Left ventricle myocardium superior (tissue), 1 donor: ENCODE measurements at regions not wholly inside any gene's neighbourhood (a gene's known extent, or its start where the extent isn't known, plus 50 kb on each side); places are given as distances from the start of the nearest gene placed in this dataset.
A peak's percentile ranks its signal among the peaks of the same experiment; 100 is the strongest.

ENCODE experiments used
- ATAC-seq: fragments of 200-7000 bp; cut with Tn5 transposase; one replicate; pipeline ENCODE4 v1.9.1; 2020; ENCODE audit warnings: mild to moderate bottlenecking, moderate library complexity
- DNase-seq: peaks from one replicate; pipeline ENCODE4 v3.0.0-alpha.2; 2020
- intact Hi-C: fragments of 100-400 bp; cut with micrococcal nuclease; formaldehyde crosslinking; loops from one replicate; pipeline ENCODE4 v1.11.0; 2022
- donor health status: DM: no; HTN: yes; CAD: no; lungs with severe emphysema.

DNA sequence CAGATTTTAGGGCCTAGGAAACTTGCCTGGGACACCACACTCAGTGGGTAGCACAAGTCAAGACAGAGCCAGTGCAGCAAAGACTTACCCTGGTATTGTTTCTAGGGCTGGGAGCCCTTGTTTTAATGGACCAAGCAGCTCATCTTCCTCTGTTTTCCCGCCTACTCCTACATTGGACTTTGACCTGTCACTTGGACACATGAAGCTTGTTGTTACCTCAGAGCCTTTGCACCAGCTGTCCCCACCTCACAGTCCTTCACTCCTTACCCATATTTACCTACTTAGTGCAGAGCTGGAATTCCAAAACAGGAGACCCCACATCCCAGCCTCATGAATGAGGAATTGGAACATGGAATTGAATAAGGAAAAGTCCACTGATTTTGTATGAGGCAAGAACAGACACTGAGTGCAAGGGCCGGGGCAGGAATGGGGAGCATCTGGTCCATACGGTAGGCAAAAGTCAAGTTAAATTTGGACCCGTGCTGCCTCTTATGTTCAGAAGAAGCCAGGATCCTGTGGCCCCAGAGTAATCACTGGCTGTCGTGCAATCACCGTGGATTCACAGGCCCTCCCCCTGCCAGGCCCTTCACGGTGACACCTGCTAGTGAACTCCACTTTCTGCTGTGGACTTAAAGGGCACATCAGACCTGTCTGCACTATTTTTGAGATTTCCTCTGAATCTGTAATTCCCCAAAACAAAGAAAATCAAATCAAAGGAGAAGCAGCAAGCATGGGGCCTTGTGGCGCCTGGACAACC, 236.9 kb upstream of the PMEPA1 start:
- DNase-seq (no peak), ATAC-seq (no peak)
- intact Hi-C loops: no loop called here

DNA sequence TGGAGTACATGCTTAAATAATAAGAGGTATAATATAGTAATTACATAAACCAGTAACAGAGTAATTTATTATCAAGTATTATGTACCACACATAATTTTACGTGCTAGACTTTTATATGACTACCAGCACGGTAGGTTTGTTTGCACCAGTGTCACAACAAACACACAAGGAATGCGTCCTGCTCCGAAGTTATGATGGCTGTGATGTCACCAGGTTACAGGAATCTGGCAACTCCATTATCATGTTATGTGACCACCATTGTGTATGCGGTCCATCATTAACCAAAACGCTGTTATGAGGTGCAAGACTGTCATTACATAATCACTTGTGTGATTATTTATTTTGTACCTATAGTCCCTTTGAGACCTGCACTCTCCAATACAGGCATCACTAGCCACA, 235.2 kb upstream of the PMEPA1 start:
- no peak for ATAC-seq
- no peak for DNase-seq
- intact Hi-C loops: no loop called here

DNA sequence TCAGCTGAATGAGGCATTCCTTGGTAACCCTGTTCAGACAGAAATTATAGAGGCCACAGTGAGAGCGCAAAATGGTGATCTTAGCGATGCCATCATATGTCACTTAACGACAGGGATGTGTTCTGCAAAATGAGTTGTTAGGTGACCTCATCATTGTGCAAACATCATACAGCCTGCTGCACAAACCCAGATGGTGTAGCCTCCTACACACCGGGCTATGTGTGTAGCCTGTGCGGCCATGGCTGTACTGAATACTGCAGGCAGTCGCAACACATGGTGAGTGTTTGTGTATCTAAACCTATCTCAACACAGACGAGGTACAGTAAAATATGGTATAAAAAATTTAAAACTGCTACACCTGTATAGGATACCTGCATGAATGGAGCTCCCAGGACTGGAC, 234.1 kb upstream of the PMEPA1 start:
- DNase-seq: no peak
- intact Hi-C loops: no loop called here
- no peak for ATAC-seq

DNA sequence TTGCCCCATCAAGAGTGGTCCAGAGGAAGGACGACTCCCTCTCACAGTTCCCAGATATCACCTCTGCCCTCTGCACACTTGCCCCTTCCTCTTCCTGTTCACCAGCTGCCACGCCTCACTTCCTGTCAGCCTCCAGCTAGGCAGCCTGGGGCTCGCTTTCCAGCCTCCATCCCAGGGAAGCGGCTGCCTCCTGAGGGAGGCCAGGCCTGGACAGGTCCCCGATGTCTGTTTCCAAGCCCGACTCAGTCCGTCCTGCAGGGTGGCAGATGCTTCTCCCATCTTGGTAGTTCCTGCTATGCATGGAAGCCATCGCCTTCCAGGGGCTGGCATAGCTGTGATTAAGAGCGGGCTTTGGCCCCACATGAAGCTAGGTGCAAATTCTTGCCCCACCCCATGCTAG, 233.5 kb upstream of the PMEPA1 start:
- ATAC-seq: no peak
- intact Hi-C loops: no loop called here

DNA sequence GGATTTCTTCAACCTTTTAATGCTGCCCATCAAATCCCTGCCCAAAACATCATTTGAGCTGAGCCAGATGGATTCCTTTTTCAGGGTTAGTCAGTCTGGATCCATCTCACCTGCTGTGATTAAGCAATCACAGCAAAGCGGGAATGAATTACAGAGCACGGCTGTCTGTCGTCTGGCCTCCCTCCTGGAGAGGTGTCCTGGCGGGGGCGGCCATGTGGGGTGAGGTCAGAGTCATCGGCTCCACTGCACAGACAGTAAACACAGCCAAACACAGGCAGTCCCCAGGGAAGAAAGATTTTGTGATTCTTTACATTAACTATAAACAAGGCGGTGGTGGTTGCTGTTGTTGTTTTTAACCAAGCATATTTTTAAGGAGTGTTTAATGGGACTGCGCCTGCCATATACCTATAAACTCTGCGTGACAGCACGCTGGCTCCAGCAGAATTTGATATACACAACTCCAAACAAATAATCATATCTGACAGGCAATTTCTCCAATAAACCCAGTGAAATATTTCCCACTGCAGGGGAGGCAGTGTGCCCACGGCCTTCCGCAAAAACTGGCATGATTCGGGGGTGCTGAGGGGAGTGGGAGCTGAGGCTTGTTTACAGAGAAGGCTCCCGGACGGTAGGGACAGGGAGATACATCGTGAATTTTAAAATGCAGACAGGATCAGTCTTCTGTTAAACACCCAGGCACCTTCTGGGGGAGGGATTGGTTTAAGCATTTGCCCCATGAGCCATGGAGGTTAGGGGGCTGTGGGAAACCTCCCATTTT, 232.0 kb upstream of the PMEPA1 start:
- ATAC-seq (no peak), DNase-seq (no peak)
- intact Hi-C loops: no loop called here

More for the DNA sequence above, 233.5 kb upstream of the PMEPA1 start:
- DNase-seq: no peak

DNA sequence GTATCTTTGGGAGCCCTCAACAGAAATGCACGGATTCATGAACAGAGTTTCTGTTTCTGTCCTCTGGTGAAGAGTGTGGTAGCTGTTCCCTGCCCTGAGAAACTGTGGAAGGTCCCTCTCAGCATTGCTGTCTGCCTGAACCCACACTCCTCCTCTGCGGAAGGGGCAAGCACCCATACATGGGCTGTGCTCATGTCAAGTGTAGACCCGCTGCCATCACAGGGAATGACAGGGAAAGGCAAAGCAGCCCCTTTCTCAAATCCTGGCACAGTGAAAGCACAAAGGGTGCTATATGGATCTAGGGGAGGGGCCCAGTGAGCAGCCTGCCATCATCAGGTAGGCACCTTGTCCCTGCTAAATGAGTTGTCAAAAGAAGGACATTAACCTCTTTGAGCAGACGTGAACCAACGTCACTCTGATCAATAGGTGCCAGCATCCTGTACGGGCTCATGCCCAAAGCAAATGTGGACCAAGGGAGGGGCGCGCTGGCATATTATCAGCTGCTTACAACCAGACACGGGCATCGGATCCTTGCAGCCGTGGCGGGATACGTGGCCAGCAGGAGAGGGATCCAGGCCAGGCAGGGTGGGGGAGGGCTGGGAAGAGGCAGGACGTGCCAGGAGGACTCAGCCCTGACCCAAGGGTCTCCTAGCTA, 231.2 kb upstream of the PMEPA1 start:
- DNase-seq (no peak), ATAC-seq (no peak)
- intact Hi-C loops: no loop called here

DNA sequence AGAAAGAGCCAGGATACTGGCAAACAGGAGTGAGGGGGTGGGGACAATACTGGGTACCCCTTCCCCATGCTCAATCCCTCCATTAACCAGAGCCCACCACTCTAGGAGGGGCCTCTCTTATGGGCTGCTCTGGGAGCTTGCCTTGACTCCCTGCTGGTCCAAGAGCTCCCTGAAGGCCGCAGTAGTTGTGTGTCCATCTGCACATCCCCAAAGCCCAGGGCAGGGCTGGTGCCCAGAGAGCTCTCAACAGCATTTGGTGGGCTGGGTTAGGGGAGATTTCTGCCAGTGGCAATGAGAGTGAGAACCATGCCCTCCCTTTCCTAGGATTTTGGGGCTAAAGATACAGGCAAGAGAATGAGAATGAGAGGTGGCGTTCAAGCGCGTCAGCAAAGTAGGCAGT, 230.6 kb upstream of the PMEPA1 start:
- intact Hi-C loops: no loop called here
- no peak for ATAC-seq
- no peak for DNase-seq

DNA sequence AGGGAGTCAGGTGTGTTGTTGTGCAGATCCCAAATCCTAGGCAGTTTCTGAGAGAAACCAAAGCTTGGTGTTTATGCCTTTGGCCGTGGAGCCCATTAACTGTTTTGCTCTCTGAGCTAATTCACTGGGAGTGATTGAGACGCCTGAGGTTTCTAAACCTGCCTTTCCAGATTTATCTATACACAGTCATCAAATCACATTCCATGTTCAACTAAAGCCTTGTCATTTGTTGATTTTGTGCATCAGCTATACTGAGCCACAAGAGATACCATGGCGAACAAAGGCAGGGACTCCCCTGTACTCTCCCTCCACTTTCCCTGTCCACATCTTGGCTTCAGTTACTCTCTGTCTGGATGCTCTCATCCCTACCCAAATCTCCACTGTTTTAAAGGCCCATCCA, 229.7 kb upstream of the PMEPA1 start:
- intact Hi-C loops: no loop called here
- DNase-seq (no peak), ATAC-seq (no peak)

DNA sequence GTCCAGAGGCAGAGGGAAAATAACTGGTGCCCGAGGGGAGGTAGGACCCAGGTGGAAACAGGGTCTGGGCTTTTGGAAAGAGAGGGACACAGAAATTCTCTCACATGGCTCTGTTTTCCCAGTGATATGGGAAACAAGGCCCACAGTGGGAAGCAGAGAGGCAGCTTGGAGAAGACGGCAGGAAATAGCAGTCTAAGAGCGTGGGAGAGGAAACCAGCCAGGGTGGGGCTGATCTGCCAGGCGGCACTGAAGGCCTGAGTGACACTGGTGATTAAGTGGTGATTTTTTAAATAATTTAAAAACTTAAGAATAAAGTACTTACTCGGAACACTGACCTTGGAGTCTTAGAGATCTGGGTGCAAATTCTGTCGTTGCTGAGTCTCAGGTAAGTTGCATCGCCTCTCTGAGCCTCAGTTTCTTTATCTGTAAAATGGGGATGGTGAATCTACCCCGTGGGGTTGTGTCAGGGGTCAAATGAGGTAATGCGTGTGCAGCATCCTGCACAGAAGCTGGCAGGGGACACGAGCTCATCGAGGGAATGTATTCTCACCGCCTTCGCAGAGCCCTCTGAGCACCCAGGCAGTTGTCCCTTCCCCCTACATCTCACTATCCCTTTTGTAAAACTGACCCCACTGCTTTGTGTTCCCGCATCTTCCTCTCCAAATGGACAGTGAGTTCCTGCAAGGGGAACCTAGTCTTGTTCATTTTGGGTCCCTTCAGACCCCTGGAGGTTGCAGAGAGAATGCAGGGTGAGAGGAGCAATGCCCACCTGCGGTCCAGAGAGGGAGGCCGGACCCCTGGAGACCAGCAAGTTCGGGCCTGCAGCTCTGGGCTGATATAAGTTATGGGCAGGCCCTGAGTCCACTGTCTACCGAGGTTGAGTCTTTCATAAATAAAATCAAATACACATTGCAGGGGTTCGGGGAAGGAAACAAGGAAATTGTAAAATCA, 228.6 kb upstream of the PMEPA1 start:
- intact Hi-C loops: no loop called here
- peak; percentile 70 for ATAC-seq
- no peak for DNase-seq

DNA sequence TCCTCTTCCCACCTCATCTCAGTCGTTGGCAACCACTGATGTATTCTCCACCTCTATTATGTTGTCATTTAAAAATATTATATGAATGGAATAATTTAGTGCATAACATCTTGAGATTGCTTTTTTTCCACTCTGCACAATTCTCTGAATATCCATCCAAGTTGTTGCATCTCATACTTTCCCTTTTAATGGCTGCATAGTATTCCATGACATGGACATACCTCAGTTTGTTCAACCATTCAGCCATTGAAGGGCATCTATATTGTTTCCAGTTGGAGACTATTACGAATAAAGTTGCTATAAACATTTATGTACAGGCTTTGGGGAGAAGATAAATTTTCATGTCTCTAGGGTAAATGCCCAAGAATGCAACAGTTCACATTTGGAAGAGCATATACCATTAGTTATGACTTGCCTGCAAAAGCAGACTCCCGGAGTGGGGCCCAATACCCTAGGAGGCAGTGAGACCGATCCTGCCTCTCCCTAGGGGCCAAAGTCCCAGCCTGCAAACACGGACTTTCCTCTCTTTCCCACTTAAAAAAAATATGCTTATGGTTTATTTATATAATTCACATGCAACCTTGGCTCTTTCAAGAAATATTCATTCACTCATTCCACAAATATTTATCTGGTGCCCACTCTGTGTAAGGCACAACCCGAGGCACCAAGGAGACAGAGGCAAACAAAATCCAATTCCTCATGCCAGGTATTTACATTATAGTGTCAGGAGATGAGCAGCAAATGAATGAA, 227.0 kb upstream of the PMEPA1 start:
- no peak for ATAC-seq
- no peak for DNase-seq
- intact Hi-C loops: no loop called here

DNA sequence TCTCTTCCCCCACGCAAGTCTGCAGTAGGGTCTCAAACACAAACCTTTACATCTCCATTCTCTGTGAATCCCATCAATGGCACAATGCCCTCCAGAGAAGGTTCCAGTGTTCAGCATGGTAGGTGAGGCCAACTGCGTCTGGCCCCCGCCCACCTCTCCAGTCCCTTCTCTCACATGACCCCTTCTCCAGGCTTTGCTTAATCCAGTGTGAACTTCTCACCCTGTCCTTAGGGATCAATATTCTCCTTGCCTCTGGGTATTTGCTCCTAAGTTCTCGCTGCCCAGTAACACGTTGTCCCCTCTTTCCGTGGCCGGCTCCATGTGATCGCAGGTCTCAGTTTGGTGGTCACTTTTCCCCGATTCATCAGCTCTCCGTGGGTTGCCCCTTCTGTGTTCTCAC, 225.1 kb upstream of the PMEPA1 start:
- ATAC-seq (no peak), DNase-seq (no peak)
- intact Hi-C loops: no loop called here

DNA sequence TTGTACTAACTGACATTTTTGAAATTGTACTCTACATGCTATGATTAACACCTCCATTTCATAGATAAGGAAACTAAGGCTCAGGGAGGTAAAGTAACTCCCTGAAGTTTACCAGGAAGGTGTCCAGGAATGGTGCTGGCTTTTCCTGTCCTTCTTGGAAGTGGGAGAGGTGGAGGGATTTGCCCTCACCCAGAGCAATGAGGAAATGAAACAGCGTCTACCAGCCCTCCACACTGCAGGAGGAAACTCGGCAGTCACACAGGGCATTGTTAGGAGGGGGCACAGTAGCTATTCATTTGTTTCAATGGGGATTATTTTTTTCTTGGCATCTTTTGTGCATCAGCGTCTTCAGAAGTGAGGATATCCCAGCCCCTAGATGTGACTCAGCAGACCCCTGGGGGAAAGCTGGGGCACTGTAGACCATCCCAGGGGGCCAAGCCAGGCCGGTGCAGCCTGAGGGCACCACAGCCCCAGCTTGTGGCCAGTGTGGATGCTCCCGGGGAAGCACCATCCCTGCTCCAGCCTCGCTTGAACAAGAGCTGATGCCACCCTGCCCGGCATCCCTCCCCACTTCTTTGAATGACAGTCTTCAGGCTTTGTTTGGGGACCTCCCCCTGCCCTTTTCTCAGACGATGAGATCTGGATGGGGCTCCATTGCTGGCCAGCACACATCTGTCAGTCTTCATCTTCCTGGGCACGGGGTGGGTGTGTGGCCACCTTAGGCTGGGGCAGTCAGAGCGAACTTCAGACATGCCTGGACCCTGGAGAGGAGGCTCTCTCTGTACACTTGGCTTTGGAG, 224.4 kb upstream of the PMEPA1 start:
- ATAC-seq: no peak
- intact Hi-C loops: no loop called here
- no peak for DNase-seq

DNA sequence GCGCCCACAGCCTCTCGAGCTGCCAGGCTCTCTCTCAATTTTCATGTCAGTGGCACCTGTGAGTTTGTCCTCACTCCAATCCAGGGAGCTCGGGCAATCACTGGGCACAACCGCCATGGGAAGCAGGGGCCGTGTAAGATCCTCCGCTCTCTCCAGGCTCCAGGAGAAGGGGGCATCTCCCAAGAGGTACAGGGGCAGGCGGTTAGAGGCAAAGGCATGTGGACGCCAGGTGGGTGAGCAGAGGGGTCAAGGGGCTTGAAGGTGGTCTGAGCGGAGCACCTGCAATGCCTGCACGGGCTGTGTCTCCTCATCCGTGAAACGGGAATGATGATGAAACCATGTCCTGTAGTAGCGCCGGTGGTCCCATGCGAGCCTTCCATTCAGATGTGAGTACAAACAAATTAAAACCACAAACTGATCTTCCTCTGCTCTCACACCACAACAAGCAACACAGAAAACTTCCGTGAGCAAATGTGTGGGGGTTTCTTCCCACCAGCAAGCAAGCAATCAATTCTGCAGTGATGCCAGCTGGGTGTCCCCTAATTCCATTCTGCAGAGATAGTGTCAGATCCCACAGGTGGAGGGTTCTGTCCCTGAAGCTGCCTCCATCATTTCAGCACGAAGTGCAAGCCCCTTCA, 222.5 kb upstream of the PMEPA1 start:
- intact Hi-C loops: no loop called here

DNA sequence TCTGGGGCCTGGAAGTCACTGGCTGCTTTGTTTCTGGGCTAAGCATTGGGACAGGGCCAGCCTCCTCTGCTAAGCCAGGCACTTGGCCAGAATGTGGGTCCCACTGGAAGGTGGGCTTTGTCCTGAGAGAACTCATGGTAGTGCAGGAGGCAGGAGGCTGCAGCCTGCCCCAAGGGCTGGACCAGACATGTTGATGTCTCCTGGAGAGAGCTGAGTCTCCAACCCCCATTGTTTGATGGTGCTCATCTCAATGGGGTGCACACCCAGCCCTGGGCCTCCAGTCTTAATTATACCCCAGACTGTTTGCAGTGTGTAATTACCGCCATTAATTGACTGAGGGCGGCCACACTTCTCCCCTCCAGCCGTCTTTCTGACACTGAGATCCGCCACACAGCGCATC, 220.5 kb upstream of the PMEPA1 start:
- ATAC-seq (no peak), DNase-seq (no peak)
- intact Hi-C loops: no loop called here

More for the DNA sequence above, 222.5 kb upstream of the PMEPA1 start:
- ATAC-seq (no peak), DNase-seq (no peak)

DNA sequence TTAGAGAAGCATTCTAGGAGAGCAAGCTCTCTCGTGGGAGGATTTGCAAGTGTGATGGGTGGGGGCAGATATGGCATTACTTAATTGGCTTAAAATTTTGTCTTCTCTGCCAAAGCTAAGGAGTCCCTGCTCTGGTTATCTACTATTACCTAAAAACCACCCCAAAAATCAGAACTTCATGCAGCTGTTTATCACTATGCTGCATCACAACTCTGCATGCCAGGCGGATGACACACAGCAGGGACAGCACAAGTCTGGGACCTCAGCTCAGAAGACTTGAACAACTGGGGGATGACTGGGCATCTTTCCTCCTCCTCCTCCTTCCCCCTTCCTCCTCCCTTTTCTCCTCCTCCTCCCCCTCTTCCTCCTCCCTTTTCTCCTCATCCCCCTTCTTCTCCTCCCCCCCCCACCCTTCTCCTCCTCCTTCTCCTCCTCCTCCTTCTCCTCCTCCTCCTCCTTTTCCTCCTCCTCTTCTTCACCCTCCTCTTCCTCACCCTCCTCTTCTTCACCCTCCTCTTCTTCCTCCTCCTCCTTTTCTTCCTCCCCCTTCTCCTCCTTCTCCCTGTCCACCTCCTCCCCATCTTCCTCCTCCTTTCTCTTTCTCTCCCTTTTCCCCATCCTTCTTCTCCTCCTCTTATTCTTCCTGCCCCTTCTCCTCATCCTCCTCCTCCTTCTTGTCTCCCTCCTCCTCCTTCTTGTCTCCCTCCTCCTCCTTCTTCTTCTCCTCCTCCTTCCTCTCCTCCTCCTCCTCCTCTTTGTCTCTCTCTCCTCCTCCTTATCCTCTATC, 218.6 kb upstream of the PMEPA1 start:
- no peak for DNase-seq
- ATAC-seq: peak; percentile 35
- intact Hi-C loops: no loop called here

DNA sequence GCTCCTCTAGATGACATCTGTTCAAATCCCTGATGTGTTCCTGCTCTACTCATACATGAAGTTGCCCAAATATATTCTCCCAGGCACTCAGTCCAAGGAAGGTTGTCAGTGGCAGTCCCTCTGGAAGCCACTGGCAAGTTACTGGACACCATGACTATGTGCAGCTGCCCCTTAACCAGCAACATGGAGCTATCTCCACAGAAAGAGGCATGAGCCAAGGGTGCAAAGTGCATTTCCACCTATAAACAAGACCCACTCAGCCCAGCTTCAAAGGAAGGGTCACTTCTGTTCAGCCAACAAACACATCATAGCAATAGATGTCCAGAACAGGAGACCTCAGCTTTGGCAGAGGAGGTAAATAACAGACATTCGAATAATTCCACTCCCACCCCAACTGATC, 217.6 kb upstream of the PMEPA1 start:
- no peak for DNase-seq
- no peak for ATAC-seq
- intact Hi-C loops: no loop called here

DNA sequence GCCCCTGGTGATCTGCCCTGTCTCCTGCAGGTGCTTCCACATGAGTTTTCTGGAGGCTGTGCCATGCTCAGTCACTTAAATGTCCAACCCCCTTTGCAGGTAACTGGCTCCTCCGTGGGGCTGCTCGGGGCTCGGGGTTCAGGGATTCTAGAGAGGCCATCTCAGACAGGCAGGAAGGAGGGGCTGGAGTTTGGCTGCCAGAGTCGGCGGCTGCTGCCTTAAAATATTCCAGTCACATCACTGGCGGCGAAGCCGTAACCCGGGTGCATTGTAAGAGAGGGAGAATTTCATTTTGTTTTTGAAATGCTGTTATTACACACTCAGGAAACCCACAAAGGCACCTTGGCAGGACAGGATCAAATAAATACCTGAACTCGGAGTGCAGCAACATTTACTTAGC, 212.9 kb upstream of the PMEPA1 start:
- ATAC-seq: no peak
- no peak for DNase-seq
- intact Hi-C loops: no loop called here
